Endodermal cell (in vitro differentiated cells): ENCODE measurements at regions not wholly inside any gene's neighbourhood (a gene's known extent, or its start where the extent isn't known, plus 50 kb on each side); places are given as distances from the start of the nearest gene placed in this dataset.

ENCODE experiments used
- DNase-seq: peaks from one replicate; pipeline ENCODE4 v3.0.0-alpha.2; 2017
- H3K27ac ChIP-seq: 2 replicates; pipeline ENCODE4 v1.5.1; 2013; ENCODE audit warnings: mild to moderate bottlenecking, low read depth, low read length, moderate library complexity
- H3K27me3 ChIP-seq: 2 replicates; pipeline ENCODE4 v1.6.1; 2013; ENCODE audit warnings: mild to moderate bottlenecking, low read length, moderate library complexity; ENCODE audit not compliant: insufficient read depth, control insufficient read depth, poor library complexity, severe bottlenecking
- H3K36me3 ChIP-seq: 2 replicates; pipeline ENCODE4 v1.7.0; 2013; ENCODE audit warnings: mild to moderate bottlenecking, low read length, moderate library complexity; ENCODE audit not compliant: control insufficient read depth, insufficient read depth
- H3K4me1 ChIP-seq: one replicate; pipeline ENCODE4 v1.7.0; 2013; ENCODE audit warnings: low read length; ENCODE audit not compliant: control insufficient read depth, insufficient read depth
- H3K4me3 ChIP-seq: 2 replicates; pipeline ENCODE4 v1.5.1; 2013; ENCODE audit warnings: mild to moderate bottlenecking, low read length, moderate library complexity
- H3K9ac ChIP-seq: 2 replicates; pipeline ENCODE4 v1.6.1; 2013; ENCODE audit warnings: mild to moderate bottlenecking, low read length, moderate library complexity; ENCODE audit not compliant: poor library complexity, severe bottlenecking; ENCODE audit errors: extremely low read depth
- H3K9me3 ChIP-seq: 2 replicates; pipeline ENCODE4 v1.6.1; 2013; ENCODE audit warnings: mild to moderate bottlenecking, low read length, moderate library complexity; ENCODE audit not compliant: control insufficient read depth
- H3K27ac Mint-ChIP-seq: 2 replicates; pipeline ENCODE4 v1.8.0; 2020; ENCODE audit warnings: mixed read lengths
- H3K27me3 Mint-ChIP-seq: 2 replicates; pipeline ENCODE4 v1.8.0; 2021; ENCODE audit warnings: mild to moderate bottlenecking, mixed read lengths; ENCODE audit not compliant: insufficient read depth
- H3K36me3 Mint-ChIP-seq: 2 replicates; pipeline ENCODE4 v1.8.0; 2020; ENCODE audit warnings: low read depth, mixed read lengths
- H3K4me1 Mint-ChIP-seq: 2 replicates; pipeline ENCODE4 v1.8.0; 2020; ENCODE audit warnings: mixed read lengths
- H3K4me3 Mint-ChIP-seq: 2 replicates; pipeline ENCODE4 v1.8.0; 2020; ENCODE audit warnings: mild to moderate bottlenecking, moderate library complexity, mixed read lengths
- H3K9me3 Mint-ChIP-seq: 2 replicates; pipeline ENCODE4 v1.8.0; 2020; ENCODE audit warnings: mild to moderate bottlenecking, mixed read lengths
- CTCF ChIP-seq: fragments of 200-600 bp; sonication (generic); conservative IDR thresholded peaks from 2 replicates; pipeline ENCODE4 v1.5.0; 2021; ENCODE audit warnings: antibody characterized with exemption, mild to moderate bottlenecking
- WGBS, 2 experiments: methylation state at CpG; one replicate each; pipeline versions ENCODE4 v1.1.5 to v1.1.7; 2013; ENCODE audit warnings: missing lambda C conversion rate in 2 of 2, mixed read lengths in 1 of 2; ENCODE audit not compliant: insufficient coverage in 1 of 2, insufficient read length in 1 of 2; 5-methylcytosine and 5-hydroxymethylcytosine counted together

- Mint-ChIP-seq H3K9me3 (peaks cover 8% of the 10 kb centered on the region), H3K27me3 (no peaks in the 10 kb centered on the region), H3K4me3 (no peak overlapping the region), H3K4me1 (no peaks in the 10 kb centered on the region), H3K27ac (no peak overlapping the region), H3K36me3 (no peaks in the 10 kb centered on the region)
- no peak for TF ChIP-seq CTCF
- Histone ChIP-seq H3K27ac (no peak overlapping the region), H3K4me3 (no peak overlapping the region), H3K36me3 (no peaks in the 10 kb centered on the region), H3K9ac (no peak overlapping the region), H3K9me3 (peaks cover 11% of the 10 kb centered on the region), H3K27me3 (no peaks in the 10 kb centered on the region), H3K4me1 (no peaks in the 10 kb centered on the region)
- no peak for DNase-seq
- WGBS, 2 experiments: 94 to 100% methylated on average over 4 to 10 of the region's 10 CpGs
These were observed 63.2 kb upstream of the MIR17HG start for GRCh38 chr13:91284335-91284734.

- Histone ChIP-seq H3K36me3 (no peaks in the 10 kb centered on the region), H3K9me3 (peaks cover 11% of the 10 kb centered on the region), H3K9ac (no peak overlapping the region), H3K27ac (no peak overlapping the region), H3K27me3 (no peaks in the 10 kb centered on the region), H3K4me3 (no peak overlapping the region), H3K4me1 (no peaks in the 10 kb centered on the region)
- no peaks in the 10 kb centered on the region for H3K4me1 Mint-ChIP-seq
- TF ChIP-seq CTCF: no peak
- 100% methylated on average over 1 of the region's 1 CpG; no CpG with 5 or more reads in 1 of the 2 experiments for whole genome bisulfite sequencing, 2 experiments
- H3K27ac Mint-ChIP-seq: no peak overlapping the region
- no peak for DNase-seq
- H3K36me3 Mint-ChIP-seq: no peaks in the 10 kb centered on the region
- H3K4me3 Mint-ChIP-seq: no peak overlapping the region
- no peaks in the 10 kb centered on the region for H3K27me3 Mint-ChIP-seq
- H3K9me3 Mint-ChIP-seq: peaks cover 8% of the 10 kb centered on the region
These were observed 61.2 kb upstream of the MIR17HG start for GRCh38 chr13:91286317-91286716.

- 90% methylated on average over 2 of the region's 2 CpGs for WGBS, 2 experiments
- no peaks in the 10 kb centered on the region for H3K36me3 Mint-ChIP-seq
- no peaks in the 10 kb centered on the region for H3K27me3 Mint-ChIP-seq
These were observed 56.4 kb upstream of the MIR17HG start for GRCh38 chr13:91291078-91291477.

More at GRCh38 chr13:91291078-91291477, 56.4 kb upstream of the MIR17HG start:
- Mint-ChIP-seq H3K9me3 (peaks cover 8% of the 10 kb centered on the region), H3K27ac (no peak overlapping the region), H3K4me1 (no peaks in the 10 kb centered on the region), H3K4me3 (no peak overlapping the region)
- peak; percentile 34 for TF ChIP-seq CTCF
- no peaks in the 10 kb centered on the region for H3K27me3 ChIP-seq
- no peak overlapping the region for H3K4me3 ChIP-seq
- peaks cover 11% of the 10 kb centered on the region for H3K9me3 ChIP-seq
- H3K36me3 ChIP-seq: no peaks in the 10 kb centered on the region
- H3K9ac ChIP-seq: no peak overlapping the region
- DNase-seq: no peak
- H3K4me1 ChIP-seq: no peaks in the 10 kb centered on the region
- no peak overlapping the region for H3K27ac ChIP-seq
